SH-SY5Y (cell line): ENCODE measurements at regions not wholly inside any gene's neighbourhood (a gene's known extent, or its start where the extent isn't known, plus 50 kb on each side); places are given as distances from the start of the nearest gene placed in this dataset.

Experiments used
- GATA2 ChIP-seq: IDR thresholded peaks from 2 replicates; pipeline ENCODE4 v1.6.1; 2011; ENCODE audit warnings: mild to moderate bottlenecking, low read depth, low read length
- GATA3 ChIP-seq: IDR thresholded peaks from 2 replicates; pipeline ENCODE4 v1.6.1; 2011; ENCODE audit warnings: low read depth, mild to moderate bottlenecking, low read length, moderate library complexity

- TF ChIP-seq GATA2 (no peak), GATA3 (no peak)
Measured at GRCh38 chr13:78383899-78384298, 219.5 kb downstream of the POU4F1 start.
